Lower leg skin (tissue), 4 donors: ENCODE measurements at regions not wholly inside any gene's neighbourhood (a gene's known extent, or its start where the extent isn't known, plus 50 kb on each side); places are given as distances from the start of the nearest gene placed in this dataset.

Experiments used
- DNase-seq, 2 donors: peaks; one replicate each; pipeline ENCODE4 v3.0.0-alpha.2; 2019; ENCODE audit warnings: low spot score in 2 of 2
- H3K4me3 ChIP-seq: fragments of 200-600 bp; sonication (generic); 2 replicates; pipeline ENCODE4 v1.5.1; 2017; ENCODE audit warnings: mild to moderate bottlenecking, low read depth; ENCODE audit not compliant: poor library complexity, severe bottlenecking
- POLR2A ChIP-seq, 2 donors: fragments of 450-650 bp; IDR thresholded peaks; one replicate each; pipeline ENCODE4 v1.6.1; 2016 to 2017; ENCODE audit warnings: antibody characterized with exemption in 2 of 2, mild to moderate bottlenecking in 1 of 2, moderate library complexity in 1 of 2
- WGBS, 2 donors: methylation state at CpG; one replicate each; pipeline ENCODE4 v1.1.5; 2018; 5-methylcytosine and 5-hydroxymethylcytosine counted together
- intact Hi-C: fragments of 100-400 bp; cut with DNase I; formaldehyde crosslinking; loops from one replicate; pipeline ENCODE4 v1.15.0; 2023; ENCODE audit warnings: low total_unique reads
- TF ChIP-seq, protein P1 (sequence below), 3 donors: fragments of 450-650 bp; IDR thresholded peaks; one replicate each; pipeline ENCODE4 v1.5.1; 2016; ENCODE audit warnings: antibody characterized with exemption in 3 of 3, mild to moderate bottlenecking in 3 of 3, moderate library complexity in 2 of 3

- H3K4me3 ChIP-seq = no peak overlapping the region
- 48 to 71% methylated on average over 5 of the region's 5 CpGs for WGBS, 2 donors
- TF ChIP-seq, protein P1, sequence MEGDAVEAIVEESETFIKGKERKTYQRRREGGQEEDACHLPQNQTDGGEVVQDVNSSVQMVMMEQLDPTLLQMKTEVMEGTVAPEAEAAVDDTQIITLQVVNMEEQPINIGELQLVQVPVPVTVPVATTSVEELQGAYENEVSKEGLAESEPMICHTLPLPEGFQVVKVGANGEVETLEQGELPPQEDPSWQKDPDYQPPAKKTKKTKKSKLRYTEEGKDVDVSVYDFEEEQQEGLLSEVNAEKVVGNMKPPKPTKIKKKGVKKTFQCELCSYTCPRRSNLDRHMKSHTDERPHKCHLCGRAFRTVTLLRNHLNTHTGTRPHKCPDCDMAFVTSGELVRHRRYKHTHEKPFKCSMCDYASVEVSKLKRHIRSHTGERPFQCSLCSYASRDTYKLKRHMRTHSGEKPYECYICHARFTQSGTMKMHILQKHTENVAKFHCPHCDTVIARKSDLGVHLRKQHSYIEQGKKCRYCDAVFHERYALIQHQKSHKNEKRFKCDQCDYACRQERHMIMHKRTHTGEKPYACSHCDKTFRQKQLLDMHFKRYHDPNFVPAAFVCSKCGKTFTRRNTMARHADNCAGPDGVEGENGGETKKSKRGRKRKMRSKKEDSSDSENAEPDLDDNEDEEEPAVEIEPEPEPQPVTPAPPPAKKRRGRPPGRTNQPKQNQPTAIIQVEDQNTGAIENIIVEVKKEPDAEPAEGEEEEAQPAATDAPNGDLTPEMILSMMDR (IDR thresholded peaks at IDR 0.05) = no peak
- no peak for TF ChIP-seq POLR2A (IDR thresholded peaks at IDR 0.05)
- no peak for DNase-seq
- intact Hi-C loops = no loop called here
Observed at GRCh38 chr10:126732868-126733267, 62.4 kb upstream of the C10orf90 start.

DNA sequence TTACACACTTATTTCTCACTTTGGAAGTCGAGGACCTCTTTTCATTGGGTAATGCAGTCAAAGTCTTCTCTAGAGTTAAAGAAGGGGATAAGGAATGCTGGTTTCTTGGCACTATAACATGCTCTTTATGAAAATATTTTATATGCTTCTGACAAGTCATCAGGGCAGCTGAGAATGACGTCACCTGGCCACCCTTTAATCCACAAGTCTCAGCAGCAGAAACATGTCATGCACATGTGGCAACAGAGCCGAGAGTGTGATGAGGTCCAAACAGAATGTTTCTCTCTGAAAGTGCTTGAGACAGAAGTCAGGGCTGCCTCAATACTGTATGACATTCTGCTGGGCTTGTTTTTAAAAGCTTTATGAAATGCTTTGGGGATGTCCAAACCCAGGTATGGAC, 63.5 kb upstream of the C10orf90 start:
- no peak overlapping the region for H3K4me3 ChIP-seq
- no peak for TF ChIP-seq POLR2A (IDR thresholded peaks at IDR 0.05)
- TF ChIP-seq, protein P1 (IDR thresholded peaks at IDR 0.05) = no peak
- intact Hi-C loops = no loop called here
- peak in 1 of 2 donors; percentile 20 for DNase-seq
- 17 to 21% methylated on average over 3 of the region's 3 CpGs for WGBS, 2 donors

GRCh38 chr10:126734967-126735366, 64.5 kb upstream of the C10orf90 start:
- 30 to 33% methylated on average over 3 of the region's 3 CpGs for WGBS, 2 donors
- intact Hi-C loops = no loop called here
- TF ChIP-seq, protein P1 (IDR thresholded peaks at IDR 0.05) = no peak
- TF ChIP-seq POLR2A (IDR thresholded peaks at IDR 0.05) = no peak
- peak in 1 of 2 donors; percentile 33 for DNase-seq
- no peak overlapping the region for H3K4me3 ChIP-seq

DNA sequence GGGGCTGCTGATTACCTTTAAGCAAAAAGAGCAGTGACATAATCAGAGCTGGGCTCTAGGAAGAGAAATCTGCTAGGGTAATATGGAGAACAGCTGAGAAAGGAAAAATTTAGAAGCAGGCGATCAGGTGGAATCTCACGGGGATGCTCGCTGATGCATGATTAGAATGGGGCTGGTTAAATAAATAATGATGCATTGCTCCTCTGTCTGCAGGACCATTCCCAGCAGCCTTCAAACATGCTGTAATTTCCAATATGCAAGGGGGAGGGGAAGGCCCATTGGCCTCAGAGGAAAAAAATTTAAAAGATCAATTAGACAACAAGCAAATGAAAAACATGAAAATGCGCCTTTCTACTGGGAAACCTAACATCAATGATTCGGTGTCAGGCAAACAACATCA, 65.6 kb upstream of the C10orf90 start:
- WGBS, 2 donors = 93 to 94% methylated on average over 5 of the region's 5 CpGs
- intact Hi-C loops = no loop called here
- no peak overlapping the region for H3K4me3 ChIP-seq
- no peak for DNase-seq
- TF ChIP-seq POLR2A (IDR thresholded peaks at IDR 0.05) = no peak
- TF ChIP-seq, protein P1 (IDR thresholded peaks at IDR 0.05) = no peak

DNA sequence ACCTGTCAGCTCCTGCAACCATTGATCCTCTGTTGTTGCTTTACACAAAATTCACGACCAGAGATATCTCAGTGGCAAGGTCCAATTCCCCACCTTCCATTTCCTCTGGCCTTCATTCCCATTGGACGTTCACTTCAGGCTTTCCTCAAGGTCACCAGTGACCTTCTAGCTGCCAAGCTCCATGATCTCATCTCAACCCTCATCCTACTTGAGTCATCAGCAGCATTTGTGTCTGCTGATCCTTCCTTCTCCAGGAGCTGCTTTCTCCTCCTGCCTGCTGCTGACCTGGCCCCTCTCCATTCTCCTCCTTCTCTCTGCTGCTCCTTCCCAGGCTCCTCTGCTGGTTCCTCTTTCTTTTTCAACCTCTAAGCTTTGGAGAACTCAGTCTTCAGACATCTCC, 66.2 kb upstream of the C10orf90 start:
- intact Hi-C loops = no loop called here
- DNase-seq = no peak
- no peak overlapping the region for H3K4me3 ChIP-seq
- no peak for TF ChIP-seq POLR2A (IDR thresholded peaks at IDR 0.05)
- TF ChIP-seq, protein P1 (IDR thresholded peaks at IDR 0.05) = no peak
- WGBS, 2 donors = 69 to 72% methylated on average over 2 of the region's 2 CpGs

- DNase-seq = no peak
- 95% methylated on average over 4 of the region's 4 CpGs for WGBS, 2 donors
- TF ChIP-seq POLR2A (IDR thresholded peaks at IDR 0.05) = no peak
- TF ChIP-seq, protein P1 (IDR thresholded peaks at IDR 0.05) = no peak
- H3K4me3 ChIP-seq = no peak overlapping the region
- intact Hi-C loops = no loop called here
Observed at GRCh38 chr10:126738001-126738400, 67.5 kb upstream of the C10orf90 start.
